Fibroblast of villous mesenchyme (primary cell): ENCODE measurements at regions not wholly inside any gene's neighbourhood (a gene's known extent, or its start where the extent isn't known, plus 50 kb on each side); places are given as distances from the start of the nearest gene placed in this dataset.
A peak's percentile ranks its signal among the peaks of the same experiment; 100 is the strongest.

ENCODE experiments used
- DNase-seq: peaks from one replicate; pipeline ENCODE4 v3.0.0-alpha.2; 2010; ENCODE audit warnings: low read depth
- H3K4me3 ChIP-seq: 2 replicates; pipeline ENCODE4 v1.5.1; 2011; ENCODE audit warnings: low read depth, mild to moderate bottlenecking, low read length
- TF ChIP-seq, protein P1 (sequence below): IDR thresholded peaks from 2 replicates; pipeline ENCODE4 v1.5.1; 2012; ENCODE audit warnings: low read depth, mild to moderate bottlenecking, low read length; ENCODE audit not compliant: insufficient read depth

DNA sequence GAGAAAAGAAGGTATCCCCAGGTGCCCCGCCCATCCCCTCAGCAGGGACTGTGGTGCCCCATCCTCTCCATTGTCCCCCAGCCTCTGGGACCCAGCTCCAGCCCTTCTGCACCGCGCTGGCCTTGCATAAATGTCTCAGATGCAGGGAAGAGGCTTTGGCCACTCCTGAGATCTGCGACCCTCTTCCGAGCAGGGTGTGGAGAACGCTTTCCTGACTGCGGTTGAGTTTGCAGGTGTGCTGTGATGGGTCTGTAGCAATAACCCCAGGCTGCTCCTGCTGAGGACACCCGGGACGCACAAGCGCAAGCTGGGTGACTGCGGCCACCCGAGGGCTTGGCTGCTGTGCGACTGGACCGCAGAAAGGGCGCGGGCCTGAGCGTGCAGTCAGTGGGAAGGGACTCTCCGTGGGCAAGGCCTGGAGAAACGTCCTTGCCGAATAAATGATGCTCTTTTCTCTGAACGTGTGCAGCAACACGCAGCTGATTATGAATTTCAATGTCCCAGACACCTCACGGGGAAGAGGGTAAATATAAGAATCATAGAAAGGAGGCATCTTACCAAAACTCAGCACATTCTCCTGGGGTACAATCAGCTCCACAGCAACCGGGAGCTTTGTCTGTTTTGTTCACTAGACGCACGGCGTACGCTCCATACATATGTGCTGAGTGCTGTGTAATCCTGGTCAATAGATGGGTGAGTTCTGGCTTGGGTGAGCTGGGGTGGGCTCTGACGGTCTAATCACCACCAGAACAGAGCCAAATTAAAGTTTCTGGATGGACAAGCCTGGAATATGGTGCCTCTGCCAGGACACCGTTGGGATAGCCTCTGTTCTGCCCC is 67.5 kb upstream of the ZNF516 start:
- no peak for DNase-seq
- TF ChIP-seq, protein P1, sequence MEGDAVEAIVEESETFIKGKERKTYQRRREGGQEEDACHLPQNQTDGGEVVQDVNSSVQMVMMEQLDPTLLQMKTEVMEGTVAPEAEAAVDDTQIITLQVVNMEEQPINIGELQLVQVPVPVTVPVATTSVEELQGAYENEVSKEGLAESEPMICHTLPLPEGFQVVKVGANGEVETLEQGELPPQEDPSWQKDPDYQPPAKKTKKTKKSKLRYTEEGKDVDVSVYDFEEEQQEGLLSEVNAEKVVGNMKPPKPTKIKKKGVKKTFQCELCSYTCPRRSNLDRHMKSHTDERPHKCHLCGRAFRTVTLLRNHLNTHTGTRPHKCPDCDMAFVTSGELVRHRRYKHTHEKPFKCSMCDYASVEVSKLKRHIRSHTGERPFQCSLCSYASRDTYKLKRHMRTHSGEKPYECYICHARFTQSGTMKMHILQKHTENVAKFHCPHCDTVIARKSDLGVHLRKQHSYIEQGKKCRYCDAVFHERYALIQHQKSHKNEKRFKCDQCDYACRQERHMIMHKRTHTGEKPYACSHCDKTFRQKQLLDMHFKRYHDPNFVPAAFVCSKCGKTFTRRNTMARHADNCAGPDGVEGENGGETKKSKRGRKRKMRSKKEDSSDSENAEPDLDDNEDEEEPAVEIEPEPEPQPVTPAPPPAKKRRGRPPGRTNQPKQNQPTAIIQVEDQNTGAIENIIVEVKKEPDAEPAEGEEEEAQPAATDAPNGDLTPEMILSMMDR, result no peak

DNA sequence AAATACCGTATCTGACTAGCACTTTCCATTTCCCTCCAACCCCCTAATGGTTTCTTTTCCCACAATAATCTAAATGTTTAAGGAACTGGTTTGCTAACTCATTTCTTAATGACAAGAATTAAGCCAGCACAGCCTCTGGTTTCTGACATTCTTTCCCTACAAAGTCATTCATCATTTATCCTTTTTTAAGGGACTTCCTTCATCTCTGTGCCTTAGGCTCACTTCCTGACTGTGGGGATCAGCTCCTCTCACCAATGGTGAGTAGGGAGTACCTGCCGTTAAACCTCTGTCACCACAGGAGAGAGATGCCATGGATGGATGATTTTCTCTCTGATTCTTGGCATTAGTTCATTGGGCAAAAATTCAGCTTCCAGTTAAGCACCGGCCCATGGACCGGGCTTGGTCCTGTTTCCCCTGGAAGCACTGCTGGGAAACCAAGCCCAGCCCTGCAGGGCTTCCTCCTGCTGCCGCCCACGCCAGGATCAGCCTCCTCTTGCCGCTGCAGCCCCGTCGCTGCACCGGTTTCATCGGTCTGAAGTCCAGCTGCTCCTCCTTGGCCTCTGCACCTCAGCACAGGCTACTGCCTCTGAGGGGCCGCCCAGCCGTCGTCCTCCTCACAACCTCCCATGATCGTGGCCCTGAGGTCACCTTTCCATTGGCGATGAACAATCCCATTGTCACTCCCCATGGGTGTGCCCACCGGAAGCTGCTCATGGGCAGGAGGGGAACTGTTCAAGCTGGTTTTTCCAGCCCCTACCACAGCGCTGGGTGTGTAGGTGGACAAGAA is 64.0 kb upstream of the ZNF516 start:
- TF ChIP-seq, protein P1, result no peak

More for the DNA sequence above, 67.5 kb upstream of the ZNF516 start:
- no peak overlapping the region for H3K4me3 ChIP-seq

DNA sequence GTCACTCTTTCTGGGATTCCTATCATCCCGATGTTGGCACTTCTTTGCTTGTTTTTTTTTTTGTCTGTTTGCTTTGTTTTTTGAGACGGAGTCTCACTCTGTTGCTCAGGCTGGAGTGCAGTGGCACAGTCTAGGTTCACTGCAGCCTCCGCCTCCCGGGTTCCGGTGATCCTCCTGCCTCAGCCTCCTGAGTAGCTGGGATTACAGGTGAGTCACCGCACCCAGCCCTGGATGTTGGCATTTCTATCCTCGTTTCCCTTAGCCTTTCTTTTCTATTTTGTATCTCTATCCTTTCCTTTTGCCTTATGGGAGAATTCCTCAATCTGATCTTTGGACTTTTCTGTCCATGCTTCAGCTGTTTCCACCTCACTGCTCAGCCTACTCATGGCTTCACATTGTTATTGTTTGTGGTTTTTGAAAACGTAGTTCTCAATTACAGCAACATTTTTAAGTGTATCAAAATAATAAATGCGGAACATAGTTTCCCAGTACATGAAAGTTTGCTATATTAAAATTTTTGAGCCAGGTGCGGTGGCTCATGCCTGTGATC is 62.1 kb upstream of the ZNF516 start:
- DNase-seq, result peak; percentile 31
- H3K4me3 ChIP-seq, result no peak overlapping the region
- TF ChIP-seq, protein P1, result no peak

More for the DNA sequence above, 64.0 kb upstream of the ZNF516 start:
- no peak for DNase-seq
- H3K4me3 ChIP-seq, result no peak overlapping the region

DNA sequence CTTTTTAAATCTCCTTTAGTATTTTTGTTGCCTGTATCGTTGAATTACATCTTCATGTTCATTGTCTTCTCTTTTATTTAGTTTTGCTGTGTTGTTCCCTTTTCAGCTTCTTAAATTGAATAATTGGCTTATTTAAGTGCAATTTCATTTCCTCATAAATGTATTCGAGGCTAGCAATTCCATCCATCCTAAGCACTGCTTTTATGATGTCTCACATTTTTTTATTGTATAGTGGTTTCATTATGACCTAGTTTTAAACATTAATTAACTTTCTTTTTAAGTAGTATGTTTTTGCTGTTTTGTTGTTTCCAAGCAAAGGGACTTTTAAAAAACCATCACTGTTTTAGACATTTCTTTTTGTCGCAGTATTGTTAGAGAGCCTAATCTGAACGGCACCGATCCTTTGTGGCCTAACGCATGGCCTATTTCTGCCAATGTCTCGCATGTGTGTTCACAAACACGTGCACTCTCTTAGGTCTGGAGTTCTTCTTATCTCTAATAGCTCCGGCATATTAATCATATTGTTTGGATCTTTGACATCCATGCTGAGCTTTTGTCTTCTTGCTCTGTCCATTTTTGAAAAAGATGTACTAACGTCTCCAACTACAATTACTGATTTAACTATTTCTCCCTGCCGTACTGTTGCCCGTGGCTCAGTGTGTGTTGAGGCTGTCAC is 59.6 kb upstream of the ZNF516 start:
- no peak overlapping the region for H3K4me3 ChIP-seq
- TF ChIP-seq, protein P1, result no peak
- DNase-seq, result no peak

DNA sequence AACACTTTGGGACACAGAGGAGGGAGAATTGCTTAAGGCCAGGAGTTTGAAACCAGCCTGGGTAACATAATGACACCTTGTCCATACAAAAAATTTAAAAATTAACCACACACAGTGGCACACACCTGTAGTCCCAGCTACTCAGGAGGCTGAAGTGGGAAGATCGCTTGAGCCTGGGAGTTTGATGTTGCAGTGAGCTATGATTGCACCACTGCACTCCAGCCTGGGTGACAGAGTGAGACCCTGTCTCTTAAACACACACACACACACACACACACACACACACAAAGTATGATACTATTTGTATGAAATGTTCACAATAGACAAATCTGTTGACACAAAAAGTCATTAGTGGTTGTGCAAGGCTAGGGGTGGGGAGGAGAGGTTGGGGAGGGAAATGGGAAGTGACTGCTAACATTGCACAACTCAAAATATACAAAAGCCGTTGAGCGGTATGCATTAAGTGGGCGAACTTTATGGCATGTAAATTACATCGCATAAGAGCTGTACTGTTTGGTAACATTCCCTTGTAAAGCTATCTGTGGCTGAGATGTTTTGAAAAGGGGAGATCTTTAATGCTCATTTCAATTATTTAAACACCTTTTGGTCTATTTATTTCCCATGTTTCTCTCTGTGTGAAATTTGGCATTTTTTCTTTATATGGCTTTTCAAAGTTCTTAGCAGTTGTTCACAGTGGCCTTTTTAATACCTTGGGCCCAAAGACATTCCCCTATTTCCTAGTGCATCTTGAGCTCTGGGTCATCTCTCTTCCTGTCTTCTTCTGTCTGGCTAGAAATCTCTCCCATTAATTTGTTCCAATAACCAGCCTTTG is 58.9 kb upstream of the ZNF516 start:
- TF ChIP-seq, protein P1, result no peak
- H3K4me3 ChIP-seq, result no peak overlapping the region
- peak; percentile 80 for DNase-seq

DNA sequence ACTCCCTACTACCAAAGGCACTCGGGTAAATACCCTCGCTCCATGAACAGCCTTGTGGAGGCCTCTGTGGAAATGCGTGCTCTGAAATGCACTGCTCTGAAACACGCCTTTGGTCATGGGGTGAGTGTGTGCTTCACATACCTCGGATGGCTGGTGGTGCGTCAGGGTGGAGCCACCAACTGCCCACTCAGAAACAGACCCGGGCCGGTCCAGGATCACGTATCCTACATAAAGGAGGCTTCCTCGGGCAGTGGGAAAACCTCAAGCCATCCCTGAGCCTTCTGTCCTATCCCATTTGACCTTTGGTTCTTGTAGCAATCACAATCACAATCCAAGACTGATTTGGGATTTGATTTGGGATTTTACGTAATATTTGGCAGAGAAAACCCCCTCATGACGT is 53.5 kb upstream of the ZNF516 start:
- no peak overlapping the region for H3K4me3 ChIP-seq
- DNase-seq, result no peak
- TF ChIP-seq, protein P1, result no peak
